Suppressor macrophage (primary cell): ENCODE measurements at regions not wholly inside any gene's neighbourhood (a gene's known extent, or its start where the extent isn't known, plus 50 kb on each side); places are given as distances from the start of the nearest gene placed in this dataset.
"Not testable (repeated sequence)": the region's sequence is repeated elsewhere in the genome, so short reads cannot be mapped to it uniquely, and the experiment has no call there.

ENCODE experiments used
- DNase-seq, 4 experiments: peaks; one replicate each; pipeline ENCODE4 v3.0.0-alpha.2; 2020 to 2022

- DNase-seq, result peak in 1 of 4 experiments; percentile 0
These were observed 256.3 kb upstream of the MAGI2 start for GRCh38 chr7:79709574-79710409.

GRCh38 chr7:79702116-79702515, 248.6 kb upstream of the MAGI2 start:
- no peak for DNase-seq

GRCh38 chr7:79692015-79692414, 238.5 kb upstream of the MAGI2 start:
- no peak for DNase-seq

GRCh38 chr7:79691074-79691473, 237.6 kb upstream of the MAGI2 start:
- DNase-seq, result no peak

GRCh38 chr7:79684384-79684783, 230.9 kb upstream of the MAGI2 start:
- DNase-seq, result no peak

GRCh38 chr7:79683916-79684315, 230.4 kb upstream of the MAGI2 start:
- DNase-seq, result no peak

- DNase-seq, result no peak
These were observed 229.9 kb upstream of the MAGI2 start for GRCh38 chr7:79683185-79683890.

- no peak for DNase-seq
These were observed 228.0 kb upstream of the MAGI2 start for GRCh38 chr7:79681454-79681853.

GRCh38 chr7:79673969-79674368, 220.5 kb upstream of the MAGI2 start:
- DNase-seq, result no peak

GRCh38 chr7:79673421-79673820, 220.0 kb upstream of the MAGI2 start:
- no peak for DNase-seq

- no peak for DNase-seq
These were observed 214.8 kb upstream of the MAGI2 start for GRCh38 chr7:79668292-79668691.

- DNase-seq, result no peak
These were observed 213.0 kb upstream of the MAGI2 start for GRCh38 chr7:79666472-79666871.

GRCh38 chr7:79664884-79665676, 211.6 kb upstream of the MAGI2 start:
- DNase-seq, result no peak

- DNase-seq, result no peak
These were observed 204.8 kb upstream of the MAGI2 start for GRCh38 chr7:79658304-79658703.

GRCh38 chr7:79653136-79653631, 199.7 kb upstream of the MAGI2 start:
- no peak for DNase-seq

GRCh38 chr7:79652619-79653018, 199.2 kb upstream of the MAGI2 start:
- no peak for DNase-seq

GRCh38 chr7:79647711-79648110, 194.2 kb upstream of the MAGI2 start:
- no peak for DNase-seq

GRCh38 chr7:79646278-79646677, 192.8 kb upstream of the MAGI2 start:
- no peak for DNase-seq

GRCh38 chr7:79636849-79637248, 183.4 kb upstream of the MAGI2 start:
- no peak for DNase-seq

GRCh38 chr7:79625921-79626320, 172.5 kb upstream of the MAGI2 start:
- DNase-seq, result not testable (repeated sequence)

GRCh38 chr7:79624336-79624735, 170.9 kb upstream of the MAGI2 start:
- DNase-seq, result no peak

GRCh38 chr7:79622781-79623180, 169.3 kb upstream of the MAGI2 start:
- no peak for DNase-seq

- no peak for DNase-seq
These were observed 166.8 kb upstream of the MAGI2 start for GRCh38 chr7:79620291-79620690.
